GM18519 (cell line): ENCODE measurements at regions not wholly inside any gene's neighbourhood (a gene's known extent, or its start where the extent isn't known, plus 50 kb on each side); places are given as distances from the start of the nearest gene placed in this dataset.
"Not testable (repeated sequence)": the region's sequence is repeated elsewhere in the genome, so short reads cannot be mapped to it uniquely, and the experiment has no call there.

Experiments used
- ATAC-seq: cut with Tn5 transposase; IDR thresholded peaks from one replicate; pipeline ENCODE4 v1.9.1; 2021; ENCODE audit warnings: mild to moderate bottlenecking, moderate library complexity; ENCODE audit not compliant: unreplicated experiment, low FRiP score

GRCh38 chr14:43022094-43022800, 1415.6 kb downstream of the LRFN5 start:
- no peak for ATAC-seq

GRCh38 chr14:43019826-43020225, 1413.2 kb downstream of the LRFN5 start:
- ATAC-seq: no peak

GRCh38 chr14:43014338-43014737, 1407.7 kb downstream of the LRFN5 start:
- no peak for ATAC-seq

- no peak for ATAC-seq
Observed at GRCh38 chr14:43012817-43013216, 1406.1 kb downstream of the LRFN5 start.

GRCh38 chr14:43005807-43006206, 1399.1 kb downstream of the LRFN5 start:
- no peak for ATAC-seq

GRCh38 chr14:43003845-43004244, 1397.2 kb downstream of the LRFN5 start:
- ATAC-seq: no peak

GRCh38 chr14:43001731-43002130, 1395.1 kb downstream of the LRFN5 start:
- ATAC-seq: no peak

GRCh38 chr14:42994051-42994736, 1387.5 kb downstream of the LRFN5 start:
- no peak for ATAC-seq

GRCh38 chr14:42992930-42993329, 1386.3 kb downstream of the LRFN5 start:
- no peak for ATAC-seq

- ATAC-seq: no peak
Observed at GRCh38 chr14:42980419-42980818, 1373.7 kb downstream of the LRFN5 start.

- ATAC-seq: not testable (repeated sequence)
Observed at GRCh38 chr14:42973171-42973570, 1366.5 kb downstream of the LRFN5 start.

- no peak for ATAC-seq
Observed at GRCh38 chr14:42965512-42965911, 1358.8 kb downstream of the LRFN5 start.

- no peak for ATAC-seq
Observed at GRCh38 chr14:42961509-42961908, 1354.8 kb downstream of the LRFN5 start.

- ATAC-seq: no peak
Observed at GRCh38 chr14:42950363-42950762, 1343.7 kb downstream of the LRFN5 start.

GRCh38 chr14:42947991-42948390, 1341.3 kb downstream of the LRFN5 start:
- ATAC-seq: no peak

GRCh38 chr14:42944284-42944683, 1337.6 kb downstream of the LRFN5 start:
- no peak for ATAC-seq

GRCh38 chr14:42931308-42931707, 1324.6 kb downstream of the LRFN5 start:
- no peak for ATAC-seq

- ATAC-seq: no peak
Observed at GRCh38 chr14:42929806-42930480, 1323.3 kb downstream of the LRFN5 start.

- no peak for ATAC-seq
Observed at GRCh38 chr14:42927313-42927712, 1320.6 kb downstream of the LRFN5 start.

- no peak for ATAC-seq
Observed at GRCh38 chr14:42921901-42922300, 1315.2 kb downstream of the LRFN5 start.

- no peak for ATAC-seq
Observed at GRCh38 chr14:42918615-42919014, 1311.9 kb downstream of the LRFN5 start.

GRCh38 chr14:42911642-42912041, 1305.0 kb downstream of the LRFN5 start:
- ATAC-seq: no peak
